Ovary (tissue), 7 donors: ENCODE measurements at regions not wholly inside any gene's neighbourhood (a gene's known extent, or its start where the extent isn't known, plus 50 kb on each side); places are given as distances from the start of the nearest gene placed in this dataset.

Experiments used
- DNase-seq, 5 donors: peaks; one replicate each; pipeline ENCODE4 v3.0.0-alpha.2; 2019 to 2020
- H3K27ac ChIP-seq, 2 donors: fragments of 200-600 bp; one replicate each; pipeline versions ENCODE4 v1.5.1 to v1.8.0; 2019 to 2022
- H3K27me3 ChIP-seq: fragments of 200-600 bp; one replicate; pipeline ENCODE4 v1.8.0; 2022
- H3K36me3 ChIP-seq: fragments of 200-600 bp; sonication (generic); one replicate; pipeline ENCODE4 v1.5.1; 2019
- H3K4me1 ChIP-seq: one replicate; pipeline ENCODE4 v1.8.1; 2013; ENCODE audit warnings: mild to moderate bottlenecking, moderate library complexity; ENCODE audit not compliant: insufficient read depth
- H3K4me3 ChIP-seq: fragments of 200-600 bp; sonication (generic); one replicate; pipeline ENCODE4 v1.5.1; 2017
- H3K9me3 ChIP-seq, 2 donors: fragments of 200-600 bp in 1 of 2; sonication (generic) in 1 of 2; one replicate each; pipeline versions ENCODE4 v1.5.1 to v1.8.1; 2013 to 2019; ENCODE audit warnings: mild to moderate bottlenecking in 1 of 2, moderate library complexity in 1 of 2
- CTCF ChIP-seq, 3 donors: fragments of 450-650 bp in 2 of 3; fragments of 200-600 bp in 1 of 3; IDR thresholded peaks; one replicate each; pipeline versions ENCODE4 v1.5.1 to v1.8.0; 2016 to 2022; ENCODE audit warnings: antibody characterized with exemption in 3 of 3, mild to moderate bottlenecking in 1 of 3
- EP300 ChIP-seq: sonication (generic); formaldehyde crosslinking; IDR thresholded peaks from one replicate; pipeline ENCODE4 v1.6.1; 2017; ENCODE audit warnings: antibody characterized with exemption
- POLR2A ChIP-seq: fragments of 450-650 bp; IDR thresholded peaks from one replicate; pipeline ENCODE4 v1.6.1; 2017; ENCODE audit warnings: antibody characterized with exemption, mild to moderate bottlenecking, moderate library complexity
- WGBS, 3 donors: extraction: QIAGEN DNeasy Blood & Tissue Kit in 1 of 3; methylation state at CpG; one replicate each; pipeline versions ENCODE4 v1.1.5 to v1.1.7; 2013 to 2017; 5-methylcytosine and 5-hydroxymethylcytosine counted together
- intact Hi-C, 4 donors: fragments of 100-400 bp; cut with DNase I; formaldehyde crosslinking; loops; one replicate each; pipeline versions ENCODE4 v1.11.0 to v1.15.1; 2022 to 2023
- donor health status: DM: no; HTN: no; CAD: no; lungs with moderate emphysema.
- donor health status: DM: no; HTN: no; CAD: no.
- donor health status: Bipolar disorder and iron deficiency.
- donor health status: DM: no; HTN: no; CAD: no.
- donor health status: DM: yes; HTN: yes; CAD: no.

- intact Hi-C loops = no loop called here
- Histone ChIP-seq H3K27me3 (no peaks in the 10 kb centered on the region), H3K36me3 (no peaks in the 10 kb centered on the region), H3K4me3 (no peak overlapping the region), H3K9me3 (no peaks in the 10 kb centered on the region), H3K27ac (no peak overlapping the region), H3K4me1 (no peaks in the 10 kb centered on the region)
- TF ChIP-seq EP300 (no peak), CTCF (IDR thresholded peaks at IDR 0.05) (no peak), POLR2A (no peak)
- no peak for DNase-seq
- 20 to 47% (median 24%) methylated on average over 2 of the region's 2 CpGs for WGBS, 3 donors
Measured at GRCh38 chr14:54052696-54053385, 96.2 kb upstream of the BMP4 start.

- TF ChIP-seq POLR2A (no peak), EP300 (no peak), CTCF (IDR thresholded peaks at IDR 0.05) (no peak)
- 38 to 45% (median 42%) methylated on average over 2 of the region's 2 CpGs for WGBS, 3 donors
- Histone ChIP-seq H3K36me3 (no peaks in the 10 kb centered on the region), H3K9me3 (no peaks in the 10 kb centered on the region), H3K27me3 (no peaks in the 10 kb centered on the region), H3K4me3 (no peak overlapping the region), H3K4me1 (no peaks in the 10 kb centered on the region), H3K27ac (no peak overlapping the region)
- intact Hi-C loops = no loop called here
- DNase-seq = no peak
Measured at GRCh38 chr14:54053386-54053745, 96.7 kb upstream of the BMP4 start.

GRCh38 chr14:54058505-54058904, 101.9 kb upstream of the BMP4 start:
- no peaks in the 10 kb centered on the region for H3K36me3 ChIP-seq
- no peaks in the 10 kb centered on the region for H3K4me1 ChIP-seq
- H3K27me3 ChIP-seq = no peaks in the 10 kb centered on the region
- WGBS, 3 donors = 94 to 98% (median 95%) methylated on average over 2 of the region's 2 CpGs
- intact Hi-C loops = no loop called here
- H3K27ac ChIP-seq = no peak overlapping the region
- DNase-seq = no peak
- no peak overlapping the region for H3K4me3 ChIP-seq
- TF ChIP-seq POLR2A (no peak), EP300 (no peak), CTCF (IDR thresholded peaks at IDR 0.05) (no peak)
- H3K9me3 ChIP-seq = no peaks in the 10 kb centered on the region

- Histone ChIP-seq H3K9me3 (no peaks in the 10 kb centered on the region), H3K4me1 (peaks cover 8% of the 10 kb centered on the region), H3K27me3 (no peaks in the 10 kb centered on the region), H3K4me3 (no peak overlapping the region), H3K36me3 (no peaks in the 10 kb centered on the region), H3K27ac (no peak overlapping the region)
- 95 to 99% (median 95%) methylated on average over 3 of the region's 3 CpGs for WGBS, 3 donors
- intact Hi-C loops = no loop called here
- DNase-seq = no peak
- TF ChIP-seq CTCF (IDR thresholded peaks at IDR 0.05) (no peak), EP300 (no peak), POLR2A (no peak)
Measured at GRCh38 chr14:54083549-54084239, 127.1 kb upstream of the BMP4 start.
